ENCODE measurements at regions not wholly inside any gene's neighbourhood (a gene's known extent, or its start where the extent isn't known, plus 50 kb on each side); places are given as distances from the start of the nearest gene placed in this dataset.

- TF ChIP-seq POLR2AphosphoS5 (IDR thresholded peaks at IDR 0.05; ENCODE audit: low read depth, low read length) (no peak), POU5F1 (IDR thresholded peaks at IDR 0.05; ENCODE audit: low read depth, low read length) (no peak)
These were observed 215.7 kb downstream of the KATNAL1 start (continued) for GRCh38 chr13:30091691-30092090.
